ENCODE measurements at regions not wholly inside any gene's neighbourhood (a gene's known extent, or its start where the extent isn't known, plus 50 kb on each side); places are given as distances from the start of the nearest gene placed in this dataset.

- ChIA-PET POLR2A (no interaction called here), CTCF (no interaction called here)
- TF ChIP-seq FOXM1 (IDR thresholded peaks at IDR 0.05; ENCODE audit: borderline replicate concordance): no peak
- no peak for DNase-seq (ENCODE audit: extremely low spot score)
These were observed 305.1 kb upstream of the MGAT5 start for GRCh38 chr2:133948610-133949290.

GRCh38 chr2:133949595-133949994, 304.3 kb upstream of the MGAT5 start:
- POLR2A ChIA-PET: no interaction called here
- CTCF ChIA-PET: no interaction called here
- no peak for DNase-seq (ENCODE audit: extremely low spot score)
- TF ChIP-seq FOXA1 (IDR thresholded peaks at IDR 0.05) (no peak), CTBP1 (IDR thresholded peaks at IDR 0.05; ENCODE audit: borderline replicate concordance) (no peak), FOXM1 (IDR thresholded peaks at IDR 0.05; ENCODE audit: borderline replicate concordance) (no peak), LEF1 (IDR thresholded peaks at IDR 0.05; ENCODE audit: borderline replicate concordance) (no peak), NFRKB (IDR thresholded peaks at IDR 0.05) (no peak), BHLHE40 (IDR thresholded peaks at IDR 0.05; ENCODE audit: borderline replicate concordance) (no peak), ELF4 (IDR thresholded peaks at IDR 0.05) (no peak), L3MBTL2 (conservative IDR thresholded peaks at IDR 0.05) (no peak), FOXK2 (IDR thresholded peaks at IDR 0.05) (no peak), TARDBP (IDR thresholded peaks at IDR 0.05) (no peak), ZNF384 (IDR thresholded peaks at IDR 0.05) (no peak), SP1 (IDR thresholded peaks at IDR 0.05) (no peak), SUZ12 (IDR thresholded peaks at IDR 0.05) (no peak), HDGF (IDR thresholded peaks at IDR 0.05; ENCODE audit: borderline replicate concordance) (no peak)

- CTCF ChIA-PET: no interaction called here
- DNase-seq (ENCODE audit: extremely low spot score): no peak
- TF ChIP-seq ARNT (IDR thresholded peaks at IDR 0.05): no peak
- no peak for TF ChIP-seq NFRKB (IDR thresholded peaks at IDR 0.05)
- TF ChIP-seq FOXM1 (IDR thresholded peaks at IDR 0.05; ENCODE audit: borderline replicate concordance): no peak
- no peak for TF ChIP-seq PKNOX1 (IDR thresholded peaks at IDR 0.05)
- TF ChIP-seq HDGF (IDR thresholded peaks at IDR 0.05; ENCODE audit: borderline replicate concordance): no peak
- TF ChIP-seq L3MBTL2 (conservative IDR thresholded peaks at IDR 0.05): no peak
- no peak for TF ChIP-seq ELF4 (IDR thresholded peaks at IDR 0.05)
- no peak for TF ChIP-seq SP1 (IDR thresholded peaks at IDR 0.05)
- TF ChIP-seq FOXK2 (IDR thresholded peaks at IDR 0.05): no peak
- TF ChIP-seq TARDBP (IDR thresholded peaks at IDR 0.05): no peak
- no peak for TF ChIP-seq ZNF384 (IDR thresholded peaks at IDR 0.05)
- no peak for TF ChIP-seq LEF1 (IDR thresholded peaks at IDR 0.05; ENCODE audit: borderline replicate concordance)
- no peak for TF ChIP-seq SUZ12 (IDR thresholded peaks at IDR 0.05)
- POLR2A ChIA-PET: no interaction called here
These were observed 302.7 kb upstream of the MGAT5 start for GRCh38 chr2:133951209-133951608.

GRCh38 chr2:133952420-133952819, 301.5 kb upstream of the MGAT5 start:
- DNase-seq (ENCODE audit: extremely low spot score): no peak
- CTCF ChIA-PET: no interaction called here
- POLR2A ChIA-PET: no interaction called here
- no peak for TF ChIP-seq ELF4 (IDR thresholded peaks at IDR 0.05)
- TF ChIP-seq L3MBTL2 (conservative IDR thresholded peaks at IDR 0.05): no peak
- no peak for TF ChIP-seq SP1 (IDR thresholded peaks at IDR 0.05)
- TF ChIP-seq ARNT (IDR thresholded peaks at IDR 0.05): no peak
- no peak for TF ChIP-seq NFRKB (IDR thresholded peaks at IDR 0.05)
- no peak for TF ChIP-seq FOXA1 (IDR thresholded peaks at IDR 0.05)
- TF ChIP-seq ZNF384 (IDR thresholded peaks at IDR 0.05): no peak
- no peak for TF ChIP-seq LEF1 (IDR thresholded peaks at IDR 0.05; ENCODE audit: borderline replicate concordance)
- TF ChIP-seq CTBP1 (IDR thresholded peaks at IDR 0.05; ENCODE audit: borderline replicate concordance): no peak

GRCh38 chr2:133952896-133953295, 301.0 kb upstream of the MGAT5 start:
- ChIA-PET CTCF (no interaction called here), POLR2A (no interaction called here)
- TF ChIP-seq HDGF (IDR thresholded peaks at IDR 0.05; ENCODE audit: borderline replicate concordance) (no peak), SP1 (IDR thresholded peaks at IDR 0.05) (no peak), FOXM1 (IDR thresholded peaks at IDR 0.05; ENCODE audit: borderline replicate concordance) (no peak), L3MBTL2 (conservative IDR thresholded peaks at IDR 0.05) (no peak), PKNOX1 (IDR thresholded peaks at IDR 0.05) (no peak), BHLHE40 (IDR thresholded peaks at IDR 0.05; ENCODE audit: borderline replicate concordance) (no peak), SUZ12 (IDR thresholded peaks at IDR 0.05) (no peak), LEF1 (IDR thresholded peaks at IDR 0.05; ENCODE audit: borderline replicate concordance) (no peak), ZNF384 (IDR thresholded peaks at IDR 0.05) (no peak), NFRKB (IDR thresholded peaks at IDR 0.05) (no peak), ELF4 (IDR thresholded peaks at IDR 0.05) (no peak), TARDBP (IDR thresholded peaks at IDR 0.05) (no peak), CTBP1 (IDR thresholded peaks at IDR 0.05; ENCODE audit: borderline replicate concordance) (no peak), FOXK2 (IDR thresholded peaks at IDR 0.05) (no peak), ARNT (IDR thresholded peaks at IDR 0.05) (no peak), FOXA1 (IDR thresholded peaks at IDR 0.05) (no peak)
- DNase-seq (ENCODE audit: extremely low spot score): no peak

DNA sequence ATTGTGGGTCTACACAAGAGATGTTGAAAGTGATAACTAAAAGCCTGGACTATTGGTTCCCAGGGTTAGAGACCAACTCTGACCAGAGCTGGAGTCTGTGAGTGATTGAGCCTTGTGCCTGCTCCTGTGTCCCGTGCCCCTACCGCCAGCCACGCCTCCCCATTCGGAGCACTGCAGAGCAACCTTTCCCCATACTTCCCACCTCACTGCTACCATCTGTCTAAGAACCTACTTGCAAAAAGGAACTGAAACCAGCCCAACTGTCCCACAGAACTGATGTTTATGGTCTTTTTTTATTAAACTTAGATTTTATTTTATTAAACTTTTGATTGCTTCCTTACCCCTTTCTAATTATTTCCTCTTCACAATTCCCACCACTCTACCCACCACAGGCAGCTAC, 300.3 kb upstream of the MGAT5 start:
- ChIA-PET POLR2A (no interaction called here), CTCF (no interaction called here)
- DNase-seq (ENCODE audit: extremely low spot score): no peak
- no peak for TF ChIP-seq ZNF384 (IDR thresholded peaks at IDR 0.05)
- no peak for TF ChIP-seq PKNOX1 (IDR thresholded peaks at IDR 0.05)
- no peak for TF ChIP-seq CTBP1 (IDR thresholded peaks at IDR 0.05; ENCODE audit: borderline replicate concordance)
- TF ChIP-seq TARDBP (IDR thresholded peaks at IDR 0.05): no peak
- TF ChIP-seq ELF4 (IDR thresholded peaks at IDR 0.05): no peak
- TF ChIP-seq FOXM1 (IDR thresholded peaks at IDR 0.05; ENCODE audit: borderline replicate concordance): no peak
- TF ChIP-seq FOXK2 (IDR thresholded peaks at IDR 0.05): no peak
- TF ChIP-seq SUZ12 (IDR thresholded peaks at IDR 0.05): no peak
- TF ChIP-seq BHLHE40 (IDR thresholded peaks at IDR 0.05; ENCODE audit: borderline replicate concordance): no peak
- TF ChIP-seq HDGF (IDR thresholded peaks at IDR 0.05; ENCODE audit: borderline replicate concordance): no peak
- no peak for TF ChIP-seq L3MBTL2 (conservative IDR thresholded peaks at IDR 0.05)
- no peak for TF ChIP-seq NFRKB (IDR thresholded peaks at IDR 0.05)
- no peak for TF ChIP-seq FOXA1 (IDR thresholded peaks at IDR 0.05)
- TF ChIP-seq SP1 (IDR thresholded peaks at IDR 0.05): no peak
- TF ChIP-seq LEF1 (IDR thresholded peaks at IDR 0.05; ENCODE audit: borderline replicate concordance): no peak
- TF ChIP-seq ARNT (IDR thresholded peaks at IDR 0.05): no peak
